ENCODE measurements at regions not wholly inside any gene's neighbourhood (a gene's known extent, or its start where the extent isn't known, plus 50 kb on each side); places are given as distances from the start of the nearest gene placed in this dataset.

- Mint-ChIP-seq H3K4me3 (no peak overlapping the region), H3K4me1 (no peaks in the 10 kb centered on the region), H3K27ac (no peak overlapping the region), H3K36me3 (ENCODE audit: insufficient read depth in 1 of 3, low read depth in 3 of 3) (no peaks in the 10 kb centered on the region), H3K9me3 (no peaks in the 10 kb centered on the region), H3K27me3 (ENCODE audit: low read depth) (no peaks in the 10 kb centered on the region; the same call in 1 of the 2 replicates)
- TF ChIP-seq CTCF (conservative IDR thresholded peaks at IDR 0.05) = no peak
- no peaks in the 10 kb centered on the region for H3K4me1 ChIP-seq (ENCODE audit: insufficient read depth, low read length)
- H3K14ac ChIP-seq (ENCODE audit: insufficient read depth, low read length) = no peak overlapping the region
- no peak overlapping the region for H4K5ac ChIP-seq (ENCODE audit: insufficient read length, low read depth, low read length)
- DNase-seq = no peak
- no peak overlapping the region for H3K9ac ChIP-seq (ENCODE audit: extremely low read depth, insufficient read length, low read length)
- H2BK5ac ChIP-seq (ENCODE audit: insufficient read length, low read length) = no peak overlapping the region
- no peaks in the 10 kb centered on the region for H3K9me3 ChIP-seq (ENCODE audit: control insufficient read depth, low read depth, low read length)
- no peaks in the 10 kb centered on the region for H4K20me1 ChIP-seq (ENCODE audit: control insufficient read depth, insufficient read depth, insufficient read length)
- no CpG with 5 or more reads among the region's 2 CpGs for WGBS (ENCODE audit: extremely low coverage, insufficient read length, low lambda C conversion rate)
- H3K23me2 ChIP-seq (ENCODE audit: insufficient read length, low read depth, low read length, poor library complexity, severe bottlenecking) = no peaks in the 10 kb centered on the region
- no peaks in the 10 kb centered on the region for H3K79me1 ChIP-seq (ENCODE audit: insufficient read depth, low read depth, low read length, poor library complexity, severe bottlenecking)
- no peaks in the 10 kb centered on the region for H3K27me3 ChIP-seq (ENCODE audit: insufficient read depth, low read length)
- no peak overlapping the region for H3K4ac ChIP-seq (ENCODE audit: low read depth, low read length)
- H2AFZ ChIP-seq (ENCODE audit: low read length) = no peak overlapping the region
- no peak overlapping the region for H3K23ac ChIP-seq (ENCODE audit: insufficient read length, low read depth, low read length)
- no peak overlapping the region for H3K56ac ChIP-seq (ENCODE audit: insufficient read length, low read depth, low read length)
- no peak overlapping the region for H2BK15ac ChIP-seq (ENCODE audit: low read depth, low read length)
- no peak overlapping the region for H2AK5ac ChIP-seq (ENCODE audit: insufficient read length, low read length)
- H3K18ac ChIP-seq (ENCODE audit: insufficient read length, low read depth, low read length) = no peak overlapping the region
- no peak overlapping the region for H3K27ac ChIP-seq (ENCODE audit: insufficient read length, low read depth, low read length)
- H4K91ac ChIP-seq (ENCODE audit: insufficient read length, low read depth, low read length) = no peak overlapping the region
- H2BK120ac ChIP-seq (ENCODE audit: low read depth, low read length, poor library complexity, severe bottlenecking) = no peak overlapping the region
- no peak overlapping the region for H2BK12ac ChIP-seq (ENCODE audit: insufficient read length, low read depth, low read length)
- no peaks in the 10 kb centered on the region for H3K79me2 ChIP-seq (ENCODE audit: insufficient read depth, low read length)
- H3K4me2 ChIP-seq (ENCODE audit: insufficient read depth, insufficient read length, low read length) = no peak overlapping the region
- no peak overlapping the region for H4K8ac ChIP-seq (replicated peaks; ENCODE audit: insufficient read length, low read depth, low read length)
- no peak overlapping the region for H3T11ph ChIP-seq (ENCODE audit: low read length)
- no peak overlapping the region for H2BK20ac ChIP-seq (ENCODE audit: low read depth, low read length, poor library complexity, severe bottlenecking)
These were observed 2625.6 kb upstream of the PCDH20 start for GRCh38 chr13:64041296-64041695.
